GM19035 (cell line): ENCODE measurements at regions not wholly inside any gene's neighbourhood (a gene's known extent, or its start where the extent isn't known, plus 50 kb on each side); places are given as distances from the start of the nearest gene placed in this dataset.
A peak's percentile ranks its signal among the peaks of the same experiment; 100 is the strongest.
"Not testable (repeated sequence)": the region's sequence is repeated elsewhere in the genome, so short reads cannot be mapped to it uniquely, and the experiment has no call there.

Source experiments
- ATAC-seq: cut with Tn5 transposase; IDR thresholded peaks from one replicate; pipeline ENCODE4 v1.9.1; 2021; ENCODE audit not compliant: unreplicated experiment

GRCh38 chrX:135632353-135632752 lies 81.1 kb upstream of the CT45A1 start:
- ATAC-seq: peak; percentile 70

- ATAC-seq: no peak
Measured at GRCh38 chrX:135639066-135639780, 74.2 kb upstream of the CT45A1 start.

- no peak for ATAC-seq
Measured at GRCh38 chrX:135643916-135644315, 69.5 kb upstream of the CT45A1 start.

GRCh38 chrX:135644624-135645023 lies 68.8 kb upstream of the CT45A1 start:
- no peak for ATAC-seq

- no peak for ATAC-seq
Measured at GRCh38 chrX:135649029-135649428, 64.4 kb upstream of the CT45A1 start.

GRCh38 chrX:135649561-135649960 lies 63.9 kb upstream of the CT45A1 start:
- no peak for ATAC-seq

GRCh38 chrX:135651647-135652295 lies 61.7 kb upstream of the CT45A1 start:
- no peak for ATAC-seq

GRCh38 chrX:135652602-135653001 lies 60.8 kb upstream of the CT45A1 start:
- ATAC-seq: no peak

- not testable (repeated sequence) for ATAC-seq
Measured at GRCh38 chrX:135657952-135658654, 55.3 kb upstream of the CT45A1 start.
